ENCODE measurements at regions not wholly inside any gene's neighbourhood (a gene's known extent, or its start where the extent isn't known, plus 50 kb on each side); places are given as distances from the start of the nearest gene placed in this dataset.
"Not testable (repeated sequence)": the region's sequence is repeated elsewhere in the genome, so short reads cannot be mapped to it uniquely, and the experiment has no call there.

DNA sequence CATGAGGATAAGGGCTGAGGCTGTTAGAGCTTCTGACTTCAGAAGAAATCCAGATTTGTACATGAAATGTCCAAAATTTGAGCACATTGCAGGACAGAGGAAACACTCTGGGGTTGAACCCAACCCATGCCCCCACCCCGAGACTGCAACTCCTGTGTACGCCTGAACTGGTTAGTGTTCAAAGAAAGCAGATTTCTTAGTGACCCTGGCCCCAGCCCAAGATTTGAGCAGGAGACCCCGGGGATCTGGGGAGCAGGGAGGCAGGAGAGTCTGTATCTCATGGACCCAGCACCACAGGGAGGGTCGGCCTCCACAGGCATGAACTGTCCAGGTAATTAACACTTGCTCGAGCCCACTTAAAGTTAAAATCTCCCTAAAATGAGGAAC is 69.3 kb upstream of the WNT7B start:
- DNase-seq (no peak), ATAC-seq (no peak)
- Histone ChIP-seq H3K9me3 (no peaks in the 10 kb centered on the region), H3K36me3 (replicated peaks in 1 of 2; ENCODE audit: insufficient read depth in 1 of 2, low read depth in 2 of 2) (no peaks in the 10 kb centered on the region), H3K27me3 (no peaks in the 10 kb centered on the region), H3K27ac (peak overlapping the region; percentile 94 to 100 (median 97)), H3K4me1 (peaks cover 88% of the 10 kb centered on the region), H3K4me3 (no peak overlapping the region)
- no peak for TF ChIP-seq POLR2A (IDR thresholded peaks at IDR 0.05)
- TF ChIP-seq, protein P1, sequence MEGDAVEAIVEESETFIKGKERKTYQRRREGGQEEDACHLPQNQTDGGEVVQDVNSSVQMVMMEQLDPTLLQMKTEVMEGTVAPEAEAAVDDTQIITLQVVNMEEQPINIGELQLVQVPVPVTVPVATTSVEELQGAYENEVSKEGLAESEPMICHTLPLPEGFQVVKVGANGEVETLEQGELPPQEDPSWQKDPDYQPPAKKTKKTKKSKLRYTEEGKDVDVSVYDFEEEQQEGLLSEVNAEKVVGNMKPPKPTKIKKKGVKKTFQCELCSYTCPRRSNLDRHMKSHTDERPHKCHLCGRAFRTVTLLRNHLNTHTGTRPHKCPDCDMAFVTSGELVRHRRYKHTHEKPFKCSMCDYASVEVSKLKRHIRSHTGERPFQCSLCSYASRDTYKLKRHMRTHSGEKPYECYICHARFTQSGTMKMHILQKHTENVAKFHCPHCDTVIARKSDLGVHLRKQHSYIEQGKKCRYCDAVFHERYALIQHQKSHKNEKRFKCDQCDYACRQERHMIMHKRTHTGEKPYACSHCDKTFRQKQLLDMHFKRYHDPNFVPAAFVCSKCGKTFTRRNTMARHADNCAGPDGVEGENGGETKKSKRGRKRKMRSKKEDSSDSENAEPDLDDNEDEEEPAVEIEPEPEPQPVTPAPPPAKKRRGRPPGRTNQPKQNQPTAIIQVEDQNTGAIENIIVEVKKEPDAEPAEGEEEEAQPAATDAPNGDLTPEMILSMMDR (IDR thresholded peaks at IDR 0.05): no peak
- WGBS, 2 donors: 22 to 24% methylated on average over 4 to 5 of the region's 5 CpGs
- intact Hi-C loops (cut with DNase I): no loop called here

DNA sequence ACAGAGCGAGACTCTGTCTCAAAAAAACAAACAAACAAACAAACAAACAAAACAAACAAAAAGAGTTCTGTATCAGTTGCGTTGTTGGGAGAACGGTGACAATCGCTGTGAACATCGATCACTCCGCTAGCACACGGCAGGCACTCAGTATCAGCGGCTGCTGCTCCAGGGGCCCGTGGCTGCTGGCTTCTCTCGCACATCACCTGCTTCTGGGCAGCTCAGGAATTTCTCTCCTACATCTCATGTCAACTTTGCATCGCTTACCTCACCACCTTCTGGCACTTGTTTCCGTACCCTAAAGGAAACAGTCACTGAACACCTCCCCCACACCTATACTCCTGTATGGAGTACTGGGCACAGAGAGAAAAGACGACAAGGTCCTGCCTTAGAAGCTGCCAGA is 70.3 kb upstream of the WNT7B start:
- WGBS, 2 donors: 28 to 35% methylated on average over 13 of the region's 13 CpGs
- no peak overlapping the region for H3K4me3 ChIP-seq
- ATAC-seq: peak; percentile 7

GRCh38 chr22:46047841-46048595 is 71.1 kb upstream of the WNT7B start:
- WGBS, 2 donors: 27 to 35% methylated on average over 14 of the region's 14 CpGs
- Histone ChIP-seq H3K27me3 (no peaks in the 10 kb centered on the region), H3K9me3 (no peaks in the 10 kb centered on the region), H3K27ac (peak overlapping the region; percentile 94 to 100 (median 97)), H3K4me3 (no peak overlapping the region), H3K4me1 (peaks cover 90% of the 10 kb centered on the region), H3K36me3 (replicated peaks in 1 of 2; ENCODE audit: insufficient read depth in 1 of 2, low read depth in 2 of 2) (no peaks in the 10 kb centered on the region)
- intact Hi-C loops (cut with DNase I): no loop called here
- ATAC-seq (no peak), DNase-seq (peak; percentile 36 to 56 (median 45))
- TF ChIP-seq, protein P1 (IDR thresholded peaks at IDR 0.05): no peak
- no peak for TF ChIP-seq POLR2A (IDR thresholded peaks at IDR 0.05)

More for the DNA sequence above, 70.3 kb upstream of the WNT7B start:
- Histone ChIP-seq H3K36me3 (replicated peaks in 1 of 2; ENCODE audit: insufficient read depth in 1 of 2, low read depth in 2 of 2) (no peaks in the 10 kb centered on the region), H3K27ac (peak overlapping the region; percentile 94 to 100 (median 97)), H3K27me3 (no peaks in the 10 kb centered on the region), H3K9me3 (no peaks in the 10 kb centered on the region), H3K4me1 (peaks cover 88% of the 10 kb centered on the region)
- intact Hi-C loops (cut with DNase I): no loop called here
- peak; percentile 38 to 57 (median 52) for DNase-seq
- TF ChIP-seq, protein P1 (IDR thresholded peaks at IDR 0.05): no peak
- peak; percentile 24 to 45 (median 31) for TF ChIP-seq POLR2A (IDR thresholded peaks at IDR 0.05)

GRCh38 chr22:46048661-46049060 is 71.7 kb upstream of the WNT7B start:
- H3K9me3 ChIP-seq; H3K27me3 ChIP-seq; H3K4me3 ChIP-seq; intact Hi-C loops (cut with DNase I); ATAC-seq; H3K36me3 ChIP-seq (replicated peaks in 1 of 2; ENCODE audit: insufficient read depth in 1 of 2, low read depth in 2 of 2): not testable (repeated sequence)
- DNase-seq: peak in 3 of 4 donors; percentile 4 to 9 (median 9)
- Histone ChIP-seq H3K4me1 (peaks cover 88% of the 10 kb centered on the region), H3K27ac (peak overlapping the region in 3 of 4 donors; percentile 94 to 100 (median 100))
- 58 to 74% methylated on average over 7 of the region's 7 CpGs for WGBS, 2 donors

DNA sequence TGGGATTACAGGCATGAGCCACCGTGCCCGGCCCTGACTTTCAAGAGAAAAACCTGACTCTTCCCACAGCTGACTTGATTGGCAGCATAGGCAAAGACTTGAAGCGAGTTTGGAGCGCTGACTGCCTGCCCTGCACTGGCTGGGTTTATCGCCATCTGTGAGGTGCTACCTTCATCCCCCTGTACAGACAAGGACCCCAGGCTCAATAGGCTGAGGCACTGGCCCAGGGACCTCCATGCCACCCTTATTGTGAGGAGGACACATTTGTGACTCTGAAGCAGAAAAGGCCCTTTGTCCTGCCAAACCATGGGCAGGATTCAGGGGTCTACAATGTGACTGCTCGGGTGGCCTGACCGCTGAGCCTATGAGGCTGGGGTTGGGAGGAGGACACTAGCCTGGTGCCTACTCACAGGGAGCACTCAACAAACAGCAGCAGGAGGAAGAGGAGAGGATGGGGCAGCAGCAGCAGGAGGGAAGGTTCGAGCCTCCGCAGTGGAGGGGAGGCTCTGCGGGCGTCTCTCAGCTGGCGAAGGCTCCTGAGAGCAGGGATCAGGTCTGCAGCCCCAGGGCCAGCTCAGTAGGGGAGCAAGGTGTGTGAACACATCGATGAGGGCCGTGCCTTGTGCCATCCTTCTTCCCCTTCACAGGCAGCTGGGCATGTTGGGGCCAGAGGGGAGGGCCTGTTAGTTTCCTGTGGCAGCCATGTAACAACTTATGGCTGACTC is 72.9 kb upstream of the WNT7B start:
- peak in 3 of 4 donors; percentile 12 to 26 (median 22) for DNase-seq

More for the DNA sequence above, 72.9 kb upstream of the WNT7B start:
- intact Hi-C loops (cut with DNase I): no loop called here
- peaks cover 87% of the 10 kb centered on the region for H3K4me1 ChIP-seq
- ATAC-seq: no peak
- no peaks in the 10 kb centered on the region for H3K36me3 ChIP-seq (replicated peaks in 1 of 2; ENCODE audit: insufficient read depth in 1 of 2, low read depth in 2 of 2)
- no peak overlapping the region for H3K4me3 ChIP-seq
- 59 to 73% methylated on average over 12 to 14 of the region's 14 CpGs for WGBS, 2 donors
- no peaks in the 10 kb centered on the region for H3K9me3 ChIP-seq
- H3K27ac ChIP-seq: peak overlapping the region; percentile 60 to 100 (median 98)
- TF ChIP-seq, protein P1 (IDR thresholded peaks at IDR 0.05): no peak
- TF ChIP-seq POLR2A (IDR thresholded peaks at IDR 0.05): no peak
- H3K27me3 ChIP-seq: no peaks in the 10 kb centered on the region
